Prostate gland (tissue), 2 donors: ENCODE measurements at regions not wholly inside any gene's neighbourhood (a gene's known extent, or its start where the extent isn't known, plus 50 kb on each side); places are given as distances from the start of the nearest gene placed in this dataset.

Experiments
- POLR2A ChIP-seq: fragments of 450-650 bp; IDR thresholded peaks from one replicate; pipeline ENCODE4 v1.6.1; 2016; ENCODE audit warnings: antibody characterized with exemption, mild to moderate bottlenecking
- POLR2AphosphoS5 ChIP-seq: sonication (generic); formaldehyde crosslinking; IDR thresholded peaks from one replicate; pipeline ENCODE4 v1.6.1; 2017; ENCODE audit warnings: antibody characterized with exemption
- TF ChIP-seq, protein P1 (sequence below), 4 experiments: fragments of 200-600 bp in 2 of 4; fragments of 450-650 bp in 2 of 4; sonication (generic) in 2 of 4; IDR thresholded peaks; 1 replicate in 3 of 4; 2 replicates in 1 of 4; pipeline ENCODE4 v1.5.1; 2016 to 2019; ENCODE audit warnings: antibody characterized with exemption in 4 of 4, mild to moderate bottlenecking in 2 of 4, moderate library complexity in 2 of 4

DNA sequence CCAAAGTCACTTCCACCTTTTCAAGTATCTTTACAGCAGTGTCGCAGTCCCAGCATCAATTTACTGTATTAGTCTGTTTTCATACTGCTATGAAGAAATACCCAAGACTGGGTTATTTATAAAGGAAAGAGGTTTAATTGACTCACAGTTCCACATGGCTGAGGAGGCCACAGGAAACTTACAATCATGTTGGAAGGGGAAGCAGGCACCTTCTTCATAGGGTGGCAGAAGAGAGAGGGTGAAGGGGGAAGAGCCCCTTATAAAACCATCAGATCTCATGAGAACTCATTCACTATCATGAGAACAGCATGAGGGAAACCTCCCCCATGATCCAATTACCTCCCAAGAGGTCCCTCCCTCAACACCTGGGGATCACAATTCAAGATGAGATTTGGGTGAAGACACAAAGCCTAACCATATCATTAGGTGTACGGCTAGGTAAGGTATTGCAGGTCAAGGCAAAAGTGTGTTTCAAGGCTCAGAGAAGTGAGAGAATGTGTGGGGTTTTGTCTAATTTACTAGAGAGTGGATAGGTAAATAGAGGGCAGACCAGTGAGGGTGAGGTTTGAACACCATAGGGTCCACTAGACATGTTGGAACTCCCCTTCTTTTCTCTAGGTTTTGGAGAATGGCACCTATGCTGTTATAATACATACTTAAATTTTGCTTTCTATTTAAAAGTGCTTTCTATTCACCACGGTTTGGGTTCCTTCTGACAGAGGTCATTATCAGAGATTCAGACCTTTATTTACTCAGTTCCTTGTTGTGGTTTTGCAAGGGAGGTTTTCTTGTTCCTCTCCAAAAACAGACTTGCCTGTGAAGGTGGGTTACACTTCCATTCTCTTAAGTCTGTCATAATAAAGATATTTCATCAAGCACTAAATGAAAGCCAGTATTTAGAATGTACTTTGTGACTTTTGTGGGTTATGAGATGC, 186.6 kb downstream of the CPEB2 start:
- TF ChIP-seq, protein P1, sequence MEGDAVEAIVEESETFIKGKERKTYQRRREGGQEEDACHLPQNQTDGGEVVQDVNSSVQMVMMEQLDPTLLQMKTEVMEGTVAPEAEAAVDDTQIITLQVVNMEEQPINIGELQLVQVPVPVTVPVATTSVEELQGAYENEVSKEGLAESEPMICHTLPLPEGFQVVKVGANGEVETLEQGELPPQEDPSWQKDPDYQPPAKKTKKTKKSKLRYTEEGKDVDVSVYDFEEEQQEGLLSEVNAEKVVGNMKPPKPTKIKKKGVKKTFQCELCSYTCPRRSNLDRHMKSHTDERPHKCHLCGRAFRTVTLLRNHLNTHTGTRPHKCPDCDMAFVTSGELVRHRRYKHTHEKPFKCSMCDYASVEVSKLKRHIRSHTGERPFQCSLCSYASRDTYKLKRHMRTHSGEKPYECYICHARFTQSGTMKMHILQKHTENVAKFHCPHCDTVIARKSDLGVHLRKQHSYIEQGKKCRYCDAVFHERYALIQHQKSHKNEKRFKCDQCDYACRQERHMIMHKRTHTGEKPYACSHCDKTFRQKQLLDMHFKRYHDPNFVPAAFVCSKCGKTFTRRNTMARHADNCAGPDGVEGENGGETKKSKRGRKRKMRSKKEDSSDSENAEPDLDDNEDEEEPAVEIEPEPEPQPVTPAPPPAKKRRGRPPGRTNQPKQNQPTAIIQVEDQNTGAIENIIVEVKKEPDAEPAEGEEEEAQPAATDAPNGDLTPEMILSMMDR (IDR thresholded peaks at IDR 0.05): no peak
- no peak for TF ChIP-seq POLR2AphosphoS5
- no peak for TF ChIP-seq POLR2A
